ENCODE measurements at regions not wholly inside any gene's neighbourhood (a gene's known extent, or its start where the extent isn't known, plus 50 kb on each side); places are given as distances from the start of the nearest gene placed in this dataset.

DNA sequence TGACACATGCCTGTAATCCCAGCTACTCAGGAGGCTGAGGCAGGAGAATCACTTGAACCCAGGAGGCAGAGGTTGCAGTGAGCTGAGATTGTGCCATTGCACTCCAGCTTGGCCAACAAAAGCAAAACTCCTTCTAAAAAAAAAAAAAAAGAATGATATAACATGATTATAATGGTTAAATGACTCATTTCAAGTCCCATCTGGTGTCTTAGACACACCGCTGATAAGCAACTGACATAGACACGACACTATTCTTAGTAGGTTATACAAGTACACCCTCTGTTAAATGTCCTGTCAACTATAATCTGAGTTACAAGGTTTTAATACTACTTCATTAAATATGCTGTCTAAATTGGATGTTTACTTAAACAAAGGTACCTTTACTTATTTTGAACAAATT, 405.3 kb upstream of the CLINT1 start:
- peaks cover 20% of the 10 kb centered on the region for H3K27me3 Mint-ChIP-seq (ENCODE audit: unreplicated experiment)
- H3K9me3 Mint-ChIP-seq (ENCODE audit: unreplicated experiment), result peaks cover 10% of the 10 kb centered on the region
- DNase-seq (ENCODE audit: extremely low spot score, unreplicated experiment), result no peak
- H3K27ac Mint-ChIP-seq (ENCODE audit: unreplicated experiment), result no peak overlapping the region
- TF ChIP-seq, protein P1, sequence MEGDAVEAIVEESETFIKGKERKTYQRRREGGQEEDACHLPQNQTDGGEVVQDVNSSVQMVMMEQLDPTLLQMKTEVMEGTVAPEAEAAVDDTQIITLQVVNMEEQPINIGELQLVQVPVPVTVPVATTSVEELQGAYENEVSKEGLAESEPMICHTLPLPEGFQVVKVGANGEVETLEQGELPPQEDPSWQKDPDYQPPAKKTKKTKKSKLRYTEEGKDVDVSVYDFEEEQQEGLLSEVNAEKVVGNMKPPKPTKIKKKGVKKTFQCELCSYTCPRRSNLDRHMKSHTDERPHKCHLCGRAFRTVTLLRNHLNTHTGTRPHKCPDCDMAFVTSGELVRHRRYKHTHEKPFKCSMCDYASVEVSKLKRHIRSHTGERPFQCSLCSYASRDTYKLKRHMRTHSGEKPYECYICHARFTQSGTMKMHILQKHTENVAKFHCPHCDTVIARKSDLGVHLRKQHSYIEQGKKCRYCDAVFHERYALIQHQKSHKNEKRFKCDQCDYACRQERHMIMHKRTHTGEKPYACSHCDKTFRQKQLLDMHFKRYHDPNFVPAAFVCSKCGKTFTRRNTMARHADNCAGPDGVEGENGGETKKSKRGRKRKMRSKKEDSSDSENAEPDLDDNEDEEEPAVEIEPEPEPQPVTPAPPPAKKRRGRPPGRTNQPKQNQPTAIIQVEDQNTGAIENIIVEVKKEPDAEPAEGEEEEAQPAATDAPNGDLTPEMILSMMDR (IDR thresholded peaks at IDR 0.05), result no peak
- H3K4me1 Mint-ChIP-seq (ENCODE audit: unreplicated experiment), result no peaks in the 10 kb centered on the region
- H3K36me3 Mint-ChIP-seq (ENCODE audit: unreplicated experiment), result peaks cover 3% of the 10 kb centered on the region
- H3K4me3 Mint-ChIP-seq (ENCODE audit: unreplicated experiment), result no peak overlapping the region

DNA sequence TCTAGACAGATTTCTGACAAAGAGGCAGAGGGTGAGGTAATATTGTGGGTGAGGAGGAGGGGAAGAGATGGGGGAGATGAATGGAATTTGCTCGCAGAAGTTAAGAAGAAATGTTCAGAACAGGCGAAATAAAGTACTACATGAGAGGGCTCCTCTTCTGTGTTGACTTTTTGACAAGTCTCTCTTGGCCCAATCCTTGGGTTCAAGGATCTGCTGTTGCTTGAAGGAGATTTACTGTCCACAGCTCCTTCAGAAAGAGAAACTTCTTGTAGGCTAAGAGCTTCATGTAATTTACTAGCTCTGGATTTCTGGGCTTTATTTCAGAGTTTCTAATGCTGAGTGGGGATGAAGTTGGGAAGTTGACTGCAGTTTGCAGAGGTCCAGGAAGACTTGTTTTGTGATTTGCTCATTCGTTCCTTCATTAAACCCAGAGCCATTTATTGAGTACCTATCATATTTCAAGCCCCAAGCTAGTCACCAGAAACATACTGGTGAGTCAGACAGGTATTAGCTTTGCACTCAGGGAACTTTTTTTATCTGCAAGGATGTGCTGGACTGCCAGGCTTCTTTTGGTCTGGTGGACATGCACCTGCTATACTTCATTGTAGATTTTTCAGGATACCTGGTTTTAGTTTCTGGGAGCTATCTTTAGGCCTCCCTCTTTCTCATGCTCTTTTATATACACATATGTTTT, 402.9 kb upstream of the CLINT1 start:
- H3K27me3 Mint-ChIP-seq (ENCODE audit: unreplicated experiment), result peaks cover 20% of the 10 kb centered on the region
- peaks cover 4% of the 10 kb centered on the region for H3K9me3 Mint-ChIP-seq (ENCODE audit: unreplicated experiment)
- peaks cover 1% of the 10 kb centered on the region for H3K36me3 Mint-ChIP-seq (ENCODE audit: unreplicated experiment)
- no peak for DNase-seq (ENCODE audit: extremely low spot score, unreplicated experiment)
- no peak overlapping the region for H3K4me3 Mint-ChIP-seq (ENCODE audit: unreplicated experiment)
- TF ChIP-seq, protein P1 (IDR thresholded peaks at IDR 0.05), result no peak
- H3K4me1 Mint-ChIP-seq (ENCODE audit: unreplicated experiment), result no peaks in the 10 kb centered on the region
- no peak overlapping the region for H3K27ac Mint-ChIP-seq (ENCODE audit: unreplicated experiment)

DNA sequence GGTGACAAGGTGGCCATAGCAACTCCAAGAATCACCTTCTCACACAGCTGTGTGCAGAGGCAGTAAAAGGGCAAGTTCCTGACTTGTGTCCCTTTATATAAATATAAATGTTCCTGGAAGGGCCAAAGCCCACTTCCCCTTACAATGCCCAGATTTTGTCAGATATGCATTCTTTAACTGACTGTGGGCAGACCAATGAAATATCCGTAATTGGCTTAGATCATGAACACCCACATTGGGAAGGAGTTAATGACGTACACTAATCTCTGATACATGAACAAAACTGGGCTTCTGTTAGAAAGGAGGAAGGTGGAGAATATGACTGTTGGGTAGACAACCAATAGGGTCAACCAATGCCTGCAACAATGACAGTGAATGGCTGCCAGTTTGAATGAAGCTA, 397.2 kb upstream of the CLINT1 start:
- Mint-ChIP-seq H3K4me3 (ENCODE audit: unreplicated experiment) (no peak overlapping the region), H3K27me3 (ENCODE audit: unreplicated experiment) (no peaks in the 10 kb centered on the region), H3K4me1 (ENCODE audit: unreplicated experiment) (no peaks in the 10 kb centered on the region), H3K9me3 (ENCODE audit: unreplicated experiment) (no peaks in the 10 kb centered on the region), H3K27ac (ENCODE audit: unreplicated experiment) (no peak overlapping the region), H3K36me3 (ENCODE audit: unreplicated experiment) (no peaks in the 10 kb centered on the region)
- DNase-seq (ENCODE audit: extremely low spot score, unreplicated experiment), result no peak
- TF ChIP-seq, protein P1 (IDR thresholded peaks at IDR 0.05), result no peak

DNA sequence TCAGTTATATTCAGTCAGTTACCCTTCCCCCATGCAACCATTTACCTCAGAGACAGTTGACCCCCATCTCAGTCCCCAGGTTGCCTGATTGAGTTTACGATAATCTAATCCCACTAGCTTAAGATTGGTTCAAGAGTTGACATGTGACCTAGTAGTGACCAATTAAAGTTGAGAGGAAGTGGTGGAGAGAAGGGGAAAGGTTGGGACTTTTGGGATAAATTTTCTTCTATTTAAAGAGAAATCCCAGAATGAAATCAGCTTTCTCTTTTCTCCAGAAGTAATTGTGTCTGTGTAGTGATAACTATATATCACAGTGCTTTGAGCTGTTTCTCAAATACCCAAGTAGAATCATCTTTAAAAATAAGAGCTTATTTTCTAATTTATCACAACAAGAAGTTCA, 396.7 kb upstream of the CLINT1 start:
- Mint-ChIP-seq H3K9me3 (ENCODE audit: unreplicated experiment) (no peaks in the 10 kb centered on the region), H3K4me1 (ENCODE audit: unreplicated experiment) (no peaks in the 10 kb centered on the region), H3K27me3 (ENCODE audit: unreplicated experiment) (no peaks in the 10 kb centered on the region), H3K27ac (ENCODE audit: unreplicated experiment) (no peak overlapping the region), H3K4me3 (ENCODE audit: unreplicated experiment) (no peak overlapping the region), H3K36me3 (ENCODE audit: unreplicated experiment) (no peaks in the 10 kb centered on the region)
- TF ChIP-seq, protein P1 (IDR thresholded peaks at IDR 0.05), result no peak
- no peak for DNase-seq (ENCODE audit: extremely low spot score, unreplicated experiment)

DNA sequence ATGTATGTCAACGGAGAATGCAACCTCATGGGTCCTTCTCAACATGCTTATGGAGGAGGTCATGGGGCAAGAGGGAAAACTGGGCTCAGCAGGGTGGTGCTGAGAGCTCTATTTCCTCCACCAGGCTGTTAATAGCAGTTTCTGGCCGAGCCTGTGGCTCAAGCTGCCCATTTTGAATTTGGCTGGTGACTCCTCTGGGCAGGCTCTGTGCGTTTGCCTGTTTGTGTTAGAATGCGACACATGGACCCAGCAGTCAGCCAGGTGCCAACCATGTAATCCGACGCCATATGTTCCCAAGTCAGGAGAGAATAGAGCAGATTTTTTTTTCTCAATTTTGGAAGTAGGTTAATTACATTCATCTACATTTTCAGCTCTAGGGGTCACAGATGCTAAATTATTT, 387.7 kb upstream of the CLINT1 start:
- no peak for DNase-seq (ENCODE audit: extremely low spot score, unreplicated experiment)
- Mint-ChIP-seq H3K27me3 (ENCODE audit: unreplicated experiment) (peaks cover 54% of the 10 kb centered on the region), H3K4me3 (ENCODE audit: unreplicated experiment) (no peak overlapping the region), H3K4me1 (ENCODE audit: unreplicated experiment) (no peaks in the 10 kb centered on the region), H3K9me3 (ENCODE audit: unreplicated experiment) (no peaks in the 10 kb centered on the region), H3K36me3 (ENCODE audit: unreplicated experiment) (no peaks in the 10 kb centered on the region), H3K27ac (ENCODE audit: unreplicated experiment) (no peak overlapping the region)
- TF ChIP-seq, protein P1 (IDR thresholded peaks at IDR 0.05), result no peak
